ENCODE measurements at regions not wholly inside any gene's neighbourhood (a gene's known extent, or its start where the extent isn't known, plus 50 kb on each side); places are given as distances from the start of the nearest gene placed in this dataset.

GRCh38 chr3:182631183-182632076 is 161.9 kb upstream of the ATP11B start:
- Mint-ChIP-seq H3K4me3 (ENCODE audit: unreplicated experiment) (no peak overlapping the region), H3K27me3 (ENCODE audit: unreplicated experiment) (peaks cover 18% of the 10 kb centered on the region), H3K27ac (ENCODE audit: unreplicated experiment) (no peak overlapping the region), H3K4me1 (ENCODE audit: unreplicated experiment) (no peaks in the 10 kb centered on the region), H3K9me3 (ENCODE audit: unreplicated experiment) (no peaks in the 10 kb centered on the region), H3K36me3 (ENCODE audit: unreplicated experiment) (no peaks in the 10 kb centered on the region)
- DNase-seq (ENCODE audit: extremely low spot score, unreplicated experiment) = no peak
- TF ChIP-seq CTCF (IDR thresholded peaks at IDR 0.05) = no peak

DNA sequence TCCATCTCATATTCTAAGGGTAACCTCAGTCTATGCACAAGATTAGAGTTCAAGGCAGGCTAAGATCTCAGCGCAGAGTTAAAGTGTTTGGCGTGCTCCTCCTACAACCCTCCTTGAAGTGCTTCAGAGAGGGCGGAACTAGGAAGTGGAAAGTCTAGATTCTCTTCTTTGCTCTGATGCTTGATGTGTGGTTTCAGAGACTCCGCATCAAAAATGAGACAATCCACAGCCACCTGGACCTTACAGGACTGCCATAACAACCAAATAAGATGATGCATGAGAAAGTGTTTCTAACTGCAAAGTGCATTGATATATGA is 161.3 kb upstream of the ATP11B start:
- no peak for TF ChIP-seq CTCF (IDR thresholded peaks at IDR 0.05)
- H3K27me3 Mint-ChIP-seq (ENCODE audit: unreplicated experiment) = peaks cover 15% of the 10 kb centered on the region
- no peaks in the 10 kb centered on the region for H3K4me1 Mint-ChIP-seq (ENCODE audit: unreplicated experiment)
- no peaks in the 10 kb centered on the region for H3K9me3 Mint-ChIP-seq (ENCODE audit: unreplicated experiment)
- no peak for DNase-seq (ENCODE audit: extremely low spot score, unreplicated experiment)
- no peak overlapping the region for H3K27ac Mint-ChIP-seq (ENCODE audit: unreplicated experiment)
- no peaks in the 10 kb centered on the region for H3K36me3 Mint-ChIP-seq (ENCODE audit: unreplicated experiment)
- H3K4me3 Mint-ChIP-seq (ENCODE audit: unreplicated experiment) = no peak overlapping the region

GRCh38 chr3:182633186-182633585 is 160.1 kb upstream of the ATP11B start:
- Mint-ChIP-seq H3K4me1 (ENCODE audit: unreplicated experiment) (no peaks in the 10 kb centered on the region), H3K36me3 (ENCODE audit: unreplicated experiment) (no peaks in the 10 kb centered on the region), H3K9me3 (ENCODE audit: unreplicated experiment) (no peaks in the 10 kb centered on the region), H3K27me3 (ENCODE audit: unreplicated experiment) (peaks cover 17% of the 10 kb centered on the region), H3K27ac (ENCODE audit: unreplicated experiment) (no peak overlapping the region), H3K4me3 (ENCODE audit: unreplicated experiment) (no peak overlapping the region)
- TF ChIP-seq CTCF (IDR thresholded peaks at IDR 0.05) = no peak
- no peak for DNase-seq (ENCODE audit: extremely low spot score, unreplicated experiment)

- TF ChIP-seq CTCF (IDR thresholded peaks at IDR 0.05) = no peak
- no peak overlapping the region for H3K4me3 Mint-ChIP-seq (ENCODE audit: unreplicated experiment)
- peaks cover 6% of the 10 kb centered on the region for H3K9me3 Mint-ChIP-seq (ENCODE audit: unreplicated experiment)
- no peaks in the 10 kb centered on the region for H3K36me3 Mint-ChIP-seq (ENCODE audit: unreplicated experiment)
- peaks cover 10% of the 10 kb centered on the region for H3K27me3 Mint-ChIP-seq (ENCODE audit: unreplicated experiment)
- H3K27ac Mint-ChIP-seq (ENCODE audit: unreplicated experiment) = no peak overlapping the region
- H3K4me1 Mint-ChIP-seq (ENCODE audit: unreplicated experiment) = no peaks in the 10 kb centered on the region
- no peak for DNase-seq (ENCODE audit: extremely low spot score, unreplicated experiment)
Observed at GRCh38 chr3:182636646-182637045, 156.7 kb upstream of the ATP11B start.

DNA sequence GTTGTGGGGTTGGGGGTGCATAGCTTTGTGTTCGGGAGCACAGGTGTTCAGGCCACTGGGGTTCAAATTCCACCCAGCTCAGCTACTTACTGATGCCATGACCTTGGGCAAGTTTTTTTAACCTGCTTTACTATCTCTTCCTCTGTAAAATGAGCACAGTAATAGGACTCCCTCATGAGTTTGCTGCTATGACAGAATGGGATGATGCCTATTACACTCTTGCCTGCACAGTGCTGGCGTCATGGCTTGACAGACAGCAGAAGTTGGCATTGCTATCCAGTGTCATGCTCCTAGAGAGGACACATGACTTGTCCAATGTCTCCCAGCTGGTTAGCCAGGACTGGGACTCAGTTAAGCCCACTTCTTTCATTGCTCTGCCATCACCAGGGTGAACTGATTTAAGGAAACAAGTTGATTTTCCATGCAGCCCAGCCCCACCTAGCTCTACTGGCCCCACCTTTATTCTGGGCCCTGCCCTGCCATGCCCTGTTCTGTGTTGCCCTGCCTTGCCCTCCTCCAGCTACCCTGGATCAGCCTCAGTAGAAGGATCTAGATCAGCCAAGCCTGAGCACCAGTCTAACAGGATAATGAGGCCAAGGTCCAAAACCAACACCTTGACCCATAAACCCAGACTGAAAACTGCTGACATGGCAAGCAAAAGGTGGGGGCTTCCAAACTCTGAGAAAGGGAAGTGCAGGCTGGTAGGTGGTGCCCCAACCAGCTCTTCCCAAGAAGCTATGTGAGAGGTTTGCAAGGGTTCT is 155.8 kb upstream of the ATP11B start:
- Mint-ChIP-seq H3K4me3 (ENCODE audit: unreplicated experiment) (no peak overlapping the region), H3K27ac (ENCODE audit: unreplicated experiment) (no peak overlapping the region), H3K9me3 (ENCODE audit: unreplicated experiment) (peaks cover 6% of the 10 kb centered on the region), H3K27me3 (ENCODE audit: unreplicated experiment) (peaks cover 10% of the 10 kb centered on the region), H3K4me1 (ENCODE audit: unreplicated experiment) (no peaks in the 10 kb centered on the region), H3K36me3 (ENCODE audit: unreplicated experiment) (no peaks in the 10 kb centered on the region)
- DNase-seq (ENCODE audit: extremely low spot score, unreplicated experiment) = no peak
- no peak for TF ChIP-seq CTCF (IDR thresholded peaks at IDR 0.05)

Measured in osteocyte (in vitro differentiated cells).